CD4-positive, alpha-beta T cell treated with Interleukin-6 for 4 hours (primary cell): ENCODE measurements at regions not wholly inside any gene's neighbourhood (a gene's known extent, or its start where the extent isn't known, plus 50 kb on each side); places are given as distances from the start of the nearest gene placed in this dataset.

ENCODE experiments used
- DNase-seq: peaks from one replicate; pipeline ENCODE4 v3.0.0-alpha.2; 2020; ENCODE audit warnings: mixed read lengths

GRCh38 chr13:44058067-44058466, 178.4 kb downstream of the LACC1 start:
- no peak for DNase-seq

- no peak for DNase-seq
Measured at GRCh38 chr13:44058624-44059215, 179.0 kb downstream of the LACC1 start.

GRCh38 chr13:44061876-44062275, 182.2 kb downstream of the LACC1 start:
- DNase-seq, result no peak

- no peak for DNase-seq
Measured at GRCh38 chr13:44063467-44063866, 183.8 kb downstream of the LACC1 start.

GRCh38 chr13:44063881-44064280, 184.2 kb downstream of the LACC1 start:
- DNase-seq, result no peak

GRCh38 chr13:44064357-44064756, 184.7 kb downstream of the LACC1 start:
- no peak for DNase-seq

GRCh38 chr13:44068169-44068568, 188.5 kb downstream of the LACC1 start:
- no peak for DNase-seq

- DNase-seq, result no peak
Measured at GRCh38 chr13:44068737-44069136, 189.0 kb downstream of the LACC1 start.

- DNase-seq, result no peak
Measured at GRCh38 chr13:44072536-44072935, 192.8 kb downstream of the LACC1 start.

GRCh38 chr13:44074611-44075010, 194.9 kb downstream of the LACC1 start:
- DNase-seq, result no peak

GRCh38 chr13:44075113-44075512, 195.4 kb downstream of the LACC1 start:
- no peak for DNase-seq

- DNase-seq, result no peak
Measured at GRCh38 chr13:44078806-44079376, 199.2 kb downstream of the LACC1 start.

- no peak for DNase-seq
Measured at GRCh38 chr13:44079413-44080205, 199.9 kb downstream of the LACC1 start.

- DNase-seq, result no peak
Measured at GRCh38 chr13:44084146-44084545, 204.4 kb downstream of the LACC1 start.

GRCh38 chr13:44086389-44086788, 206.7 kb downstream of the LACC1 start:
- no peak for DNase-seq

- no peak for DNase-seq
Measured at GRCh38 chr13:44088411-44088810, 208.7 kb downstream of the LACC1 start.

- no peak for DNase-seq
Measured at GRCh38 chr13:44088991-44089413, 209.3 kb downstream of the LACC1 start.

- DNase-seq, result no peak
Measured at GRCh38 chr13:44089452-44089851, 209.7 kb downstream of the LACC1 start.

- no peak for DNase-seq
Measured at GRCh38 chr13:44092078-44092970, 212.6 kb downstream of the LACC1 start.

GRCh38 chr13:44093607-44094564, 214.2 kb downstream of the LACC1 start:
- no peak for DNase-seq

GRCh38 chr13:44096901-44097300, 217.2 kb downstream of the LACC1 start:
- DNase-seq, result no peak

- DNase-seq, result no peak
Measured at GRCh38 chr13:44098559-44098958, 218.9 kb downstream of the LACC1 start.
